WTC11 (cell line): ENCODE measurements at regions not wholly inside any gene's neighbourhood (a gene's known extent, or its start where the extent isn't known, plus 50 kb on each side); places are given as distances from the start of the nearest gene placed in this dataset.

ENCODE experiments used
- CREB1 ChIP-seq: sonication (generic); formaldehyde crosslinking; IDR thresholded peaks from 2 replicates; pipeline ENCODE4 v1.8.0; 2023; ENCODE audit warnings: mild to moderate bottlenecking, missing genetic modification reagents
- E2F4 ChIP-seq: sonication (generic); formaldehyde crosslinking; IDR thresholded peaks from 2 replicates; pipeline ENCODE4 v1.8.1; 2022; ENCODE audit warnings: low read depth, mild to moderate bottlenecking, moderate library complexity, missing genetic modification reagents, borderline replicate concordance
- FOXJ3 ChIP-seq: sonication (generic); formaldehyde crosslinking; IDR thresholded peaks from 2 replicates; pipeline ENCODE4 v1.9.0; 2021; ENCODE audit warnings: missing genetic modification reagents, mild to moderate bottlenecking, borderline replicate concordance
- MXD4 ChIP-seq: fragments of 250-450 bp; sonication (Bioruptor Pico); IDR thresholded peaks from 2 replicates; pipeline ENCODE4 v1.8.0; 2021; ENCODE audit warnings: mild to moderate bottlenecking, moderate library complexity, borderline replicate concordance
- MYBL2 ChIP-seq: sonication (generic); formaldehyde crosslinking; IDR thresholded peaks from 2 replicates; pipeline ENCODE4 v1.8.1; 2023; ENCODE audit warnings: mild to moderate bottlenecking, moderate library complexity, missing genetic modification reagents
- NFE2L1 ChIP-seq: sonication (generic); formaldehyde crosslinking; IDR thresholded peaks from 2 replicates; pipeline ENCODE4 v1.8.1; 2023; ENCODE audit warnings: missing genetic modification reagents
- RELA ChIP-seq: sonication (generic); formaldehyde crosslinking; IDR thresholded peaks from 2 replicates; pipeline ENCODE4 v1.8.1; 2022; ENCODE audit warnings: missing genetic modification reagents, mild to moderate bottlenecking, borderline replicate concordance
- USF1 ChIP-seq: sonication (generic); formaldehyde crosslinking; IDR thresholded peaks from 2 replicates; pipeline ENCODE4 v1.8.0; 2022; ENCODE audit warnings: mild to moderate bottlenecking, missing genetic modification reagents
- USF2 ChIP-seq: sonication (generic); formaldehyde crosslinking; IDR thresholded peaks from 2 replicates; pipeline ENCODE4 v1.8.1; 2023; ENCODE audit warnings: mild to moderate bottlenecking, missing genetic modification reagents, moderate library complexity
- TF ChIP-seq, protein P1 (sequence below): fragments of 200-600 bp; IDR thresholded peaks from 2 replicates; pipeline ENCODE4 v1.8.0; 2022; ENCODE audit warnings: antibody characterized with exemption

DNA sequence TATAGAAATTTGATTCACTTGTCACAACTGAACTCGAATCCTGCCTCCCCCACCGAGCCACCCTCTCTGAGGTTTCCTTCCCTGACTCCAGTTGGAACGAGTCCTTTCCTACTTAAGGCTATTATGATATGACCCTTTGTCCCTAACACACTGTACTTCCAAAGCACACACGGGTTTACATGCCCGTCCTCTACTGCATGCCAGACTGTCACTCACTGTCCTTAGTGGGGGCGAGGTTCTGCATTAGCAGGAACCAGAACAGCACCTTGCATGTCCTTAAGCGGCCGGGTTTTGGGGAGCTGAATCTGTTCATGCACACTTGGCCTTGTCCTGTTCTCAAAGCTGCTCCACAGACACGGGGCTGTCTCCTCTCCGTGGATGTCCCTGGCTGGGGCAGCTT lies 164.6 kb upstream of the KCNJ6 start:
- TF ChIP-seq CREB1 (no peak), NFE2L1 (CRISPR knock-in tag) (no peak), RELA (no peak), MXD4 (CRISPR knock-in tag) (no peak), MYBL2 (no peak), USF1 (CRISPR knock-in tag) (no peak), USF2 (CRISPR knock-in tag) (no peak), E2F4 (CRISPR knock-in tag) (no peak), FOXJ3 (CRISPR knock-in tag) (no peak)
- TF ChIP-seq, protein P1, sequence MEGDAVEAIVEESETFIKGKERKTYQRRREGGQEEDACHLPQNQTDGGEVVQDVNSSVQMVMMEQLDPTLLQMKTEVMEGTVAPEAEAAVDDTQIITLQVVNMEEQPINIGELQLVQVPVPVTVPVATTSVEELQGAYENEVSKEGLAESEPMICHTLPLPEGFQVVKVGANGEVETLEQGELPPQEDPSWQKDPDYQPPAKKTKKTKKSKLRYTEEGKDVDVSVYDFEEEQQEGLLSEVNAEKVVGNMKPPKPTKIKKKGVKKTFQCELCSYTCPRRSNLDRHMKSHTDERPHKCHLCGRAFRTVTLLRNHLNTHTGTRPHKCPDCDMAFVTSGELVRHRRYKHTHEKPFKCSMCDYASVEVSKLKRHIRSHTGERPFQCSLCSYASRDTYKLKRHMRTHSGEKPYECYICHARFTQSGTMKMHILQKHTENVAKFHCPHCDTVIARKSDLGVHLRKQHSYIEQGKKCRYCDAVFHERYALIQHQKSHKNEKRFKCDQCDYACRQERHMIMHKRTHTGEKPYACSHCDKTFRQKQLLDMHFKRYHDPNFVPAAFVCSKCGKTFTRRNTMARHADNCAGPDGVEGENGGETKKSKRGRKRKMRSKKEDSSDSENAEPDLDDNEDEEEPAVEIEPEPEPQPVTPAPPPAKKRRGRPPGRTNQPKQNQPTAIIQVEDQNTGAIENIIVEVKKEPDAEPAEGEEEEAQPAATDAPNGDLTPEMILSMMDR: no peak
